Upper lobe of left lung (tissue), 4 donors: ENCODE measurements at regions not wholly inside any gene's neighbourhood (a gene's known extent, or its start where the extent isn't known, plus 50 kb on each side); places are given as distances from the start of the nearest gene placed in this dataset.

Experiments
- CTCF ChIP-seq, 6 experiments: fragments of 450-650 bp in 4 of 6; fragments of 200-600 bp in 2 of 6; sonication (generic) in 2 of 6; IDR thresholded peaks; one replicate each; pipeline ENCODE4 v1.5.1; 2016 to 2019; ENCODE audit warnings: antibody characterized with exemption in 6 of 6
- POLR2A ChIP-seq, 4 donors: fragments of 450-650 bp; IDR thresholded peaks; one replicate each; pipeline ENCODE4 v1.5.1; 2016 to 2017; ENCODE audit warnings: antibody characterized with exemption in 4 of 4, mild to moderate bottlenecking in 2 of 4
- POLR2AphosphoS5 ChIP-seq, 2 donors: sonication (generic); formaldehyde crosslinking; IDR thresholded peaks; one replicate each; pipeline ENCODE4 v1.5.1; 2017; ENCODE audit warnings: antibody characterized with exemption in 2 of 2

GRCh38 chr14:86885280-86885679, 1107.7 kb downstream of the GALC start:
- TF ChIP-seq CTCF (IDR thresholded peaks at IDR 0.05), result no peak
- no peak for TF ChIP-seq POLR2A (IDR thresholded peaks at IDR 0.05)
- TF ChIP-seq POLR2AphosphoS5 (IDR thresholded peaks at IDR 0.05), result no peak
